Upper lobe of right lung (tissue), 1 donor: ENCODE measurements at regions not wholly inside any gene's neighbourhood (a gene's known extent, or its start where the extent isn't known, plus 50 kb on each side); places are given as distances from the start of the nearest gene placed in this dataset.

ENCODE experiments used
- ATAC-seq: fragments of 200-7000 bp; cut with Tn5 transposase; one replicate; pipeline ENCODE4 v1.9.1; 2020; ENCODE audit warnings: mild to moderate bottlenecking, moderate library complexity
- DNase-seq: peaks from one replicate; pipeline ENCODE4 v3.0.0-alpha.2; 2020
- H3K27ac ChIP-seq: fragments of 200-600 bp; one replicate; pipeline ENCODE4 v1.8.0; 2022
- H3K27me3 ChIP-seq: fragments of 200-600 bp; one replicate; pipeline ENCODE4 v1.8.0; 2022; ENCODE audit warnings: mild to moderate bottlenecking
- H3K36me3 ChIP-seq: fragments of 200-600 bp; one replicate; pipeline ENCODE4 v1.8.0; 2022
- H3K4me1 ChIP-seq: fragments of 200-600 bp; one replicate; pipeline ENCODE4 v1.8.0; 2022
- H3K4me3 ChIP-seq: fragments of 200-600 bp; one replicate; pipeline ENCODE4 v1.8.0; 2022; ENCODE audit warnings: mild to moderate bottlenecking
- H3K9me3 ChIP-seq: fragments of 200-600 bp; one replicate; pipeline ENCODE4 v1.8.0; 2022
- intact Hi-C: fragments of 100-400 bp; cut with DNase I; formaldehyde crosslinking; loops from one replicate; pipeline ENCODE4 v1.11.0; 2022
- TF ChIP-seq, protein P1 (sequence below): fragments of 200-600 bp; IDR thresholded peaks from one replicate; pipeline ENCODE4 v1.8.0; 2022; ENCODE audit warnings: antibody characterized with exemption
- donor health status: DM: no; HTN: yes; CAD: no; lungs with severe emphysema.

DNA sequence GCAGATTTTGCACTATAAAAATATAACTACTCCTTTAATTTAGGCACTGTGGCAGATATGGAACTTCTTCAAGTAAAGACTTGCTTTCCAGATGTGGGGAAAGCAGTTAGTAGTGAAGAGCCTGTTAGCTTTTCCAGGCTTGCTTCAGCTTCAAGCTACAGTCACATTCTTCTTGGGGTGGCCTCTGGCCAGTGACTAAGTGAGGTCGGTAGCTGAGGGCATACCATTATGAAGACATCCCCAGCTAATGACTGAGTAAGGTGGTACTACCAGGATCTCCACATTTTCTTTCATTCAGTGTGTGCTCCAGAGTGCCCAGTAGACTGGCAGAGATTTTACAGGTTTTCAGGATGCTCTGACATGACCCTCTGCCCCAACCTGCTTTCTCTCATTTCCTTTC lies 167.1 kb upstream of the KIF2B start:
- intact Hi-C loops = no loop called here
- H3K36me3 ChIP-seq = no peaks in the 10 kb centered on the region
- no peaks in the 10 kb centered on the region for H3K9me3 ChIP-seq
- no peak overlapping the region for H3K27ac ChIP-seq
- no peak overlapping the region for H3K4me3 ChIP-seq
- ATAC-seq = no peak
- no peaks in the 10 kb centered on the region for H3K4me1 ChIP-seq
- DNase-seq = no peak
- no peaks in the 10 kb centered on the region for H3K27me3 ChIP-seq
- TF ChIP-seq, protein P1, sequence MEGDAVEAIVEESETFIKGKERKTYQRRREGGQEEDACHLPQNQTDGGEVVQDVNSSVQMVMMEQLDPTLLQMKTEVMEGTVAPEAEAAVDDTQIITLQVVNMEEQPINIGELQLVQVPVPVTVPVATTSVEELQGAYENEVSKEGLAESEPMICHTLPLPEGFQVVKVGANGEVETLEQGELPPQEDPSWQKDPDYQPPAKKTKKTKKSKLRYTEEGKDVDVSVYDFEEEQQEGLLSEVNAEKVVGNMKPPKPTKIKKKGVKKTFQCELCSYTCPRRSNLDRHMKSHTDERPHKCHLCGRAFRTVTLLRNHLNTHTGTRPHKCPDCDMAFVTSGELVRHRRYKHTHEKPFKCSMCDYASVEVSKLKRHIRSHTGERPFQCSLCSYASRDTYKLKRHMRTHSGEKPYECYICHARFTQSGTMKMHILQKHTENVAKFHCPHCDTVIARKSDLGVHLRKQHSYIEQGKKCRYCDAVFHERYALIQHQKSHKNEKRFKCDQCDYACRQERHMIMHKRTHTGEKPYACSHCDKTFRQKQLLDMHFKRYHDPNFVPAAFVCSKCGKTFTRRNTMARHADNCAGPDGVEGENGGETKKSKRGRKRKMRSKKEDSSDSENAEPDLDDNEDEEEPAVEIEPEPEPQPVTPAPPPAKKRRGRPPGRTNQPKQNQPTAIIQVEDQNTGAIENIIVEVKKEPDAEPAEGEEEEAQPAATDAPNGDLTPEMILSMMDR = no peak

DNA sequence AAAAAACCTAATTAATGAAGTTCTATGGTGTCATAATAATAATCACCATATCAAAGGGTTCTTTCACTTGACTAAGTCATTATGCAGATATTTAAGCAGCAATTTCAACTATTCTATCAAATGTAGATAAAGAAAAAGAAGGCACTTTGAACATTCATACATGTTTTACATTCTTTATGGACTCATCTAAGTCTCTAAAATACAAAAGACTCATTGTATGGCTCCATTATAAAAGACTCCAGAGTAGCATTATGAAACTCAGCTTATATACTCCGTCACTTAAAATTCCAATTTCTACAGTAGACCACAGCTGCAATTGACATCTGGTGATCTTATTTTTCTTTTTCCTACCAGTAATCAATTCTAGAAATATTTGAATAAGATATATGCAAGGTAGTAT lies 173.5 kb upstream of the KIF2B start:
- ATAC-seq (no peak), DNase-seq (no peak)
- TF ChIP-seq, protein P1 = no peak
- Histone ChIP-seq H3K27me3 (no peaks in the 10 kb centered on the region), H3K27ac (no peak overlapping the region), H3K36me3 (no peaks in the 10 kb centered on the region), H3K4me1 (no peaks in the 10 kb centered on the region), H3K4me3 (no peak overlapping the region), H3K9me3 (no peaks in the 10 kb centered on the region)
- intact Hi-C loops = no loop called here

DNA sequence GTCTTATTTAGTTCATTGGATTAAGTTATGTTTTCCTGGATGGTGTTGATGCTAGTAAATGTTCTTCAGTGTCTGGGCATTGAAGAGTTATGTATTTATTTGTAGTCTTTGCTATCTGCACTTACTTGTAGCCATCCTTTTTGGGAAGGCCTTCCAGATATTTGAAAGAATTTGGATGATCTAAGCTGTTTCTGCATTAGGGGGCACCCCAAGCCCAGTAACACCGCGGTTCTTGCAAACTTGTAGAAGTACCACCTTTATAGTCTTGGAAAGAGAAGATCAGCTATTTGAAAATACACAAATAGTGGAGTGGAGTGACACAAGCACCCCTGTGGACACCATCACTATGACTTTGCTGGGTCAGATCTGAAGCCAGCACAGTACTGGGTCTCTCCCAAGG lies 175.9 kb upstream of the KIF2B start:
- Histone ChIP-seq H3K27me3 (no peaks in the 10 kb centered on the region), H3K36me3 (no peaks in the 10 kb centered on the region), H3K27ac (no peak overlapping the region), H3K9me3 (no peaks in the 10 kb centered on the region), H3K4me1 (no peaks in the 10 kb centered on the region), H3K4me3 (no peak overlapping the region)
- no peak for DNase-seq
- TF ChIP-seq, protein P1 = no peak
- intact Hi-C loops = no loop called here
- ATAC-seq = no peak

DNA sequence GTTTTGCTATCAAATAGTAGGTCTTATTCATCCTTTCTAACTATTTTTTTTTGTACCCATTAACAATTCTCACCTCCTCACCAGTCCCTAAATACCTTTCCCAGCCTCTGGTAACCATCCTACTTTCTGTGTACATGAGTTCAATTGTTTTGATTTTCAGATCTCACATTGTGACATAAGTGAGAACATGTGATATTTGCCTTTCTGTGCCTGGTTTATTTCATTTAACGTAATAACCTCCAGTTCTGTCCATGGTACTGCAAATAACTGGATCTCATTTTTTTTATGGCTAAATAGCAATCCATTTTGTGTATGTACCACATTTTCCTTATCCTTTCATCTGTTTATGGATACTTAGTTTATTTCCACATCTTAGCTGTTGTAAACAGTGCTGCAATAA lies 181.9 kb upstream of the KIF2B start:
- Histone ChIP-seq H3K4me1 (no peaks in the 10 kb centered on the region), H3K9me3 (no peaks in the 10 kb centered on the region), H3K4me3 (no peak overlapping the region), H3K27ac (no peak overlapping the region), H3K27me3 (no peaks in the 10 kb centered on the region), H3K36me3 (no peaks in the 10 kb centered on the region)
- no peak for DNase-seq
- TF ChIP-seq, protein P1 = no peak
- intact Hi-C loops = no loop called here
- no peak for ATAC-seq

DNA sequence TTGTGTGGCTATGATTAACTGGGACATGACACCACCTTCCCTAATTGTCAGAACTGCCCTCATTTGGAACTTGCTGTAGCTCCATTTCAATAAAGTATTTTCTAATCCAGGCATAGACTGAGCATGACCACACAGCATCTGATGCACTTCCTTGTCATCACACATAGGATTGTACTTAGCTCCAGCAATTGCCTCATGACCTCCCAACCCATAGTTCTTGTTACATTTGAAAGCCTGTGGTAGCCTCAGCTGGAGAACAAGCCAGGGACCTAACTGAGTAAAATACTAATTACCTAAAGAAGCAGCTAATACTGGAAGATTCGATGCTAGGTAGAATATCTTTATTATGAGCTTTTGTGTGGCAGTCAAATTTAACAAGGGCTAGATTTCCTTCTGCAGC lies 187.3 kb upstream of the KIF2B start:
- Histone ChIP-seq H3K4me1 (no peaks in the 10 kb centered on the region), H3K27ac (no peak overlapping the region), H3K4me3 (no peak overlapping the region), H3K27me3 (no peaks in the 10 kb centered on the region), H3K36me3 (no peaks in the 10 kb centered on the region), H3K9me3 (no peaks in the 10 kb centered on the region)
- ATAC-seq (no peak), DNase-seq (no peak)
- intact Hi-C loops = no loop called here
- TF ChIP-seq, protein P1 = no peak

DNA sequence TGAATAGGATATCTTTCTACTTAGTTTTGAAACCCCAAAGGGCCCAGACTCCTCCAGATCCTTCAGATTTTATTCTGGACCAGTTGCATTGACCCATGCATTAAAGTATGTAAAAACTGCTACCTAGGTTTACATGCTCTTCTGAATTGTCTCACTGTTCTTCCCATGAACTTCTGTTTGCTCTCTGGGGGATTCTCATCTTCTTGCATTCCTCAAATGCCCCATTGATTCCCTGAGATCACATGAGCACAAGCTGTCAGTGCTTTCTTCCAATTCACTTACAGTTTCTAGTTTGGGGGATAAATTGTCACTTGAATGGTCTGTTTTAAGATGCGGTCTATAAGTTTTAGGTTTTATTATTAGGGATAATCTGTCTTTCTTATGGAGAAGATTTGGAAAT lies 188.9 kb upstream of the KIF2B start:
- intact Hi-C loops = no loop called here

More for the DNA sequence above, 188.9 kb upstream of the KIF2B start:
- DNase-seq = no peak
- no peaks in the 10 kb centered on the region for H3K36me3 ChIP-seq
- TF ChIP-seq, protein P1 = no peak
- no peaks in the 10 kb centered on the region for H3K4me1 ChIP-seq
- no peaks in the 10 kb centered on the region for H3K9me3 ChIP-seq
- no peak for ATAC-seq
- H3K27ac ChIP-seq = no peak overlapping the region
- H3K4me3 ChIP-seq = no peak overlapping the region
- H3K27me3 ChIP-seq = no peaks in the 10 kb centered on the region
